ENCODE measurements at regions not wholly inside any gene's neighbourhood (a gene's known extent, or its start where the extent isn't known, plus 50 kb on each side); places are given as distances from the start of the nearest gene placed in this dataset.

DNA sequence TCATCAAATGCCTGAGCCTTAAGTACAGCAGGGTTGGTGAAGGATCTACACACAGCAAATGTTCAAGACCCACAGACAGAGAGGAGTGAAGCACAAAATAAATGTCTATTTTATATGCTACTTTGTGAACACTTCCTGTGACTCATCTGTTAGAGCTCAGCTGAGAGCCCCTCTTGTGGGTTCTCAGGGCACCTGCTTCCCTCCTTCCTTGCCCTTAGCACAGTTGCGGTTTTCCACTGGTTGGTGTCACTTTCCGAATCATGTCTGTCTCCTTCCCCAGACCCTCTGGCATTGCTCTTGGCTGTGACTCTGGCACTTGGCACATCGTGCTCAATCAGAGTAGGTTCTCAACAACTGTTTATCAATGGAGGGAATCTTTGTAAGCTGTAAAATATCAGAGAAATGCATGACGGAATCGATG is 128.5 kb upstream of the STC2 start:
- TF ChIP-seq POLR2A (IDR thresholded peaks at IDR 0.05; ENCODE audit: low read depth, low read length) (no peak), POLR2AphosphoS5 (IDR thresholded peaks at IDR 0.05; ENCODE audit: insufficient read depth, low read depth, low read length) (no peak), EZH2 (IDR thresholded peaks at IDR 0.05; ENCODE audit: borderline replicate concordance, low read depth, low read length, severe bottlenecking) (no peak)
